ENCODE measurements at regions not wholly inside any gene's neighbourhood (a gene's known extent, or its start where the extent isn't known, plus 50 kb on each side); places are given as distances from the start of the nearest gene placed in this dataset.
"Not testable (repeated sequence)": the region's sequence is repeated elsewhere in the genome, so short reads cannot be mapped to it uniquely, and the experiment has no call there.

DNA sequence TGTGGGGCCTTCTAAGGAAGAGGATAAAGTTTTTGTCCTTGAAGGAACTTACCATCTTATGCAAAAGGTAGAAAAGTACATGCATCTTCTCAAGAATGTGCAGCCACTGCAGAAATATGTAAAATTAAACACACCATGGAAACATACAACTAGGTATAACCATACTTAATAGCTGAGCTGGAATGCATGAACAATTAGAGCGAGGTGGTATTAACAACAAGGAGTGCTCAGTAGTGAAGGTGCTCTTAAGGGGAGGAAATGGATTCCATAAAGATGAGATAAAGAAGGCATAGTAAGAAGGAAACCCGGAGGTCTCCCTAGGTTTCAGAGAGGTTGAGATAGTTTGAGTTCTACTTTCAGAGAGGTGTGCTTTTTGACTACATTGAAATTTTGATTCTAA lies 415.9 kb downstream of the NDFIP2 start:
- no peak for DNase-seq (ENCODE audit: low spot score in 2 of 2)
- no peak overlapping the region for H3K27ac Mint-ChIP-seq
- H3K9me3 Mint-ChIP-seq: peaks cover 0 to 4% of the 10 kb centered on the region in 2 donors
- no peaks in the 10 kb centered on the region for H3K36me3 Mint-ChIP-seq
- ATAC-seq: no peak

DNA sequence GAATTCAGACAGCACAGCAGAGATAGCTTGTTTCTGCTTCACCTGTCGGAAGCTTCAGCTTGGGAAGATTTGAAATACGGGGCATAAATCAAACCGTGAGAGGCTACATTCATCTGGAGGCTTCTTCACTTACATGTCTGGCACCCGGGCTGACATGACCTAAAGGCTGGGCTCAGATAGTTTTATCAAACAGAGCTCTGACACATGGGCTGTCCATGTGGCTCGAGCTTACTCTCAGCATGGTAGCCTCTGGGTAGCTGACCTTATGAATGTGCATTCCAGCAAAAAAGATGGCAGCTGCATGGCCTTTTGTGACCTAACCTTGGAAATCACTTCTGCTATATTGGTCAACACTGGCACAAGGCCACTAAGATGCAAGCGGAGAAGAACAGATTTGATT lies 414.5 kb downstream of the NDFIP2 start:
- Mint-ChIP-seq H3K36me3 (no peaks in the 10 kb centered on the region), H3K27ac (no peak overlapping the region), H3K9me3 (peaks cover 0 to 10% of the 10 kb centered on the region in 2 donors)
- DNase-seq (ENCODE audit: low spot score in 2 of 2): no peak
- ATAC-seq: no peak

DNA sequence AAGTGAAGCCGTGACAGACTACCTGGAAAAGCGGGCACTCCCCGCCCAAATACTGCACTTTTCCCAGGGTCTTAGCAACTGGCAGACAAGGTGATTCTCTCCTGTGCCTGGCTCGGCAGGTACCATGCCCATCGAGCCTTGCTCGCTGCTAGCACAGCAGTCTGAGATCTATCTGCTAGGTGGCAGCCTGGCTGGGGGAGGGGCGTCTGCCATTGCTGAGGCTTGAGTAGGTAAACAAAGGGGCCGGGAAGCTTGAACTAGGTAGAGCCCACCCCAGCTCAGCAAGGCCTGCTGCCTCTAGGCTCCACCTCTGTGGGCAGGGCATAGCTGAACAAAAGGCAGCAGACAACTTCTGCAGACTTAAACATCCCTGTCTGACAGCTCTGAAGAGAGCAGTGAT lies 406.3 kb downstream of the NDFIP2 start:
- ATAC-seq; DNase-seq (ENCODE audit: low spot score in 2 of 2); H3K36me3 Mint-ChIP-seq; H3K27ac Mint-ChIP-seq: not testable (repeated sequence)
- H3K9me3 Mint-ChIP-seq: peaks cover 8 to 12% of the 10 kb centered on the region in 2 donors

DNA sequence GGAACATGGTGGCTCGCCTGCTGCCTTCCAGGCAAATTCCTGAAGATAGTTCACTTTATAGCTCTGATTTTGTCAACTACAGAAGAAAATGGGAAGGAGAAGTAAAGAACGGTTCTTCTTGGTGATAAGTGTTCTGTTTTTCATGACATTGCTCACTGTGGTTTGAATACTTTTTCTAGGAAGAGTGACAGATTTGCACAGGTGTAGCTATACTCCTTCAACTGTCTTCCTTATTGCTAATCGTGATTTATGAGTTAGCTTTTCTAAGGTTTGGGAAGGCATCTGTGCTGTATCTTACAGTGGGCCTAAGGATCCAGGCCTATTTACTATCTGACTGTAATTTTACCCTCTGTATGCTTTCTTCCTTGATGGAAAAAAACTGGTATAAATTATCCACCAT lies 405.6 kb downstream of the NDFIP2 start:
- peaks cover 0 to 5% of the 10 kb centered on the region in 2 donors for H3K36me3 Mint-ChIP-seq
- no peak overlapping the region for H3K27ac Mint-ChIP-seq
- ATAC-seq: no peak
- DNase-seq (ENCODE audit: low spot score in 2 of 2): no peak
- peaks cover 8 to 12% of the 10 kb centered on the region in 2 donors for H3K9me3 Mint-ChIP-seq

DNA sequence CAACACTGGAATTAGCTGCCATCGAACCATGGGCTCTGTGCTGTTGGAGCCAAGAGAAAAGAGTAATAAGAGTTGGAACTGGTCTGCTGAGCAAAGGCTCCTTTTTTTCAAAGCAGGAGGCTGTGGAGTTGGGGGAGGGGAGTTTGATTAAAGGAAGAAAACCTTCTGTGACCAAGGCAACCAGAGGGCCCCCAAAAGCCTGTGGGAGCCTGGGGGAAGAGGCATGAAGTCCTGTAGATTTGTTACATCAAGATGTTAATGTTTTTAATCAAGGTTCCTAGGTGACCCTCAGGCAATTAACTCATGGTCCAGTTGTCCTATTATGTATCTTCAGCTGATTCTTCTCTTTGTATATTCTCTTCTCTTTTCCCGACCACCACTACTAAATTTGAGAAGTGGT lies 403.9 kb downstream of the NDFIP2 start:
- peaks cover 3 to 13% of the 10 kb centered on the region in 2 donors for H3K9me3 Mint-ChIP-seq
- no peak overlapping the region for H3K27ac Mint-ChIP-seq
- peaks cover 0 to 5% of the 10 kb centered on the region in 2 donors for H3K36me3 Mint-ChIP-seq
- DNase-seq (ENCODE audit: low spot score in 2 of 2) (no peak), ATAC-seq (no peak)

DNA sequence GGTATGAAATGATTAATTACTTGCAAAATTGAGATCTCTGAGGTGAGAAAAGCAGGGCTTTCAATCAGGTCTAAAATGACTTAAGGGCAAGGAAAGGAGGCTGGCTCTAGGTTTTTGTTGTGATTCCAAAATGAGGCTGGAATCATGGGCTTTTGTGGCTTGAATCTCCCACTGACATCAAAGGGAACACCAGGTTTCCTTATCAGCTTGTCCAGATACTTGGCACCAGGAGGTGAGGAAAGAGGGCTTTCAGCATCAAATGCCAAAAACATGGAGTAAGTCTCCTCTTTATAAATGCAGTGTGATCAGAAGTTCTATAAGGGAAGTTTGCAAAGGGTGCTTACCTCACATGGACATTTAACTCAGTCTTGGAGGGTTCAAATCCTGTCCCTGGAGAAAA lies 402.3 kb downstream of the NDFIP2 start:
- H3K9me3 Mint-ChIP-seq: peaks cover 0 to 6% of the 10 kb centered on the region in 2 donors
- peaks cover 0 to 3% of the 10 kb centered on the region in 2 donors for H3K36me3 Mint-ChIP-seq
- DNase-seq (ENCODE audit: low spot score in 2 of 2): no peak
- H3K27ac Mint-ChIP-seq: no peak overlapping the region
- ATAC-seq: no peak

DNA sequence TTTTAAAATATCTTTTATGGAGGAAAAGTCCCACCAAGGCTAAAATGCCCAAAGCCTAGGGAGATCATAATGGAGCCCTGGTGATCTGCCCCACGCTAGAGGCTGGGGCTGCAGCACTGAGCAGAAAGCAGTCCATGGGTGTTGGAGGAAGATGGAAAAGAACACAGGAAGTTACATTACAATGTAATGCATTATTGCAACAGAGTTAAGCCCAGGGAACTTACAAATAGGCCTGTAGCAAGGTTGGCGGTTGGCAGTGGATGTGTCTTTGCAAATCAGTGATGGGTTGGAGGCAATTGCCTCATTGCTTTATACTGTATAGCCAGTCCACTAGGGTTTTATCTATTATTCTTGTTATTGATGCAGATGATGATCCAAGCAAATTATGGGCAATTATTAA lies 399.9 kb downstream of the NDFIP2 start:
- DNase-seq (ENCODE audit: low spot score in 2 of 2) (no peak), ATAC-seq (no peak)
- H3K27ac Mint-ChIP-seq: no peak overlapping the region
- H3K36me3 Mint-ChIP-seq: no peaks in the 10 kb centered on the region
- peaks cover 0 to 4% of the 10 kb centered on the region in 2 donors for H3K9me3 Mint-ChIP-seq

DNA sequence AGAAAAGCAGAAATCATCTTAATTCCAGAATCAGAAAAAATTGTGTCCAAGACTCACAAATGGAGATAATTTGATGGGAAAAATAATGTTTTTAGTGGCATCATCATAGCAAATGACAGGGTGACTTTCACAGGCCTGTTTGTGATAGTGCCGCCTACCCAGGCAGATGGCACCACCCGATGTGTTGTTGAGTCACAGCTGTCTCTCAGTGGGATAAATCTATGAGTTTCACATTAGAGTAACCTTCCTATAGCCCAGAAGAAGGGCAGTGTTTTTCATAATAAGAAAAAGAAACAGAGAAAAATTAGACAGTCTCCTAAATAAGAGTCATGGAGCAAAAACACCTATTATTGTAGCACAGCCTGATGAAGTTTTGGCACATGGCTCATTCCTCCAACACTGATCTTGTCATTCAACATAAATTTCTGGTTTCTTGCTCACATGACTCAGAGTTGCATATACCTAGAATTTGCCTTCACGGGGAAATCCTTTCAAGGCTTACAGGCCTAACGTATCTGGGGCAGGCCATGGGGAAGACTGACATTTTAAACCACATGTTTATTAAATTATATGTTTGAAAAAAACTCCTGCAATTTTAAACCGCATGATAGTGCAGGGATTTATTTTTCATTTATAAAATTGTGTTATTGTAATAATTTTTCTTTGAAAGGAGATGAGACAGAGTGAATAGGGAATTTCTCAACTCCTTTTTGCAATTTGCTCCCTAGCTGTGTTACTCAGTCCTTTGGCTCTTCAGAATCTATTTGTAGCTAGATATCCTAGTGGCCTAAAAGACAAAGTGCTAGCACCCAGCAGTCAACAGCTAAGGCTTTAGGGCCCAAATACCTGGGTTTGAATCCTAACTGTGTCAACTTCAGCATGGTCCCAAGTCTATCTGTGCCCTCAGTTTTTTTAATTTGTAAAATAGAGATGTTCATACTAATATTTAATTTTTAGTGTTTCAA lies 393.7 kb downstream of the NDFIP2 start:
- no peaks in the 10 kb centered on the region for H3K36me3 Mint-ChIP-seq
- H3K9me3 Mint-ChIP-seq: no peaks in the 10 kb centered on the region
- ATAC-seq (peak in 1 of 2 donors; percentile 47), DNase-seq (ENCODE audit: low spot score in 2 of 2) (no peak)
- H3K27ac Mint-ChIP-seq: no peak overlapping the region

DNA sequence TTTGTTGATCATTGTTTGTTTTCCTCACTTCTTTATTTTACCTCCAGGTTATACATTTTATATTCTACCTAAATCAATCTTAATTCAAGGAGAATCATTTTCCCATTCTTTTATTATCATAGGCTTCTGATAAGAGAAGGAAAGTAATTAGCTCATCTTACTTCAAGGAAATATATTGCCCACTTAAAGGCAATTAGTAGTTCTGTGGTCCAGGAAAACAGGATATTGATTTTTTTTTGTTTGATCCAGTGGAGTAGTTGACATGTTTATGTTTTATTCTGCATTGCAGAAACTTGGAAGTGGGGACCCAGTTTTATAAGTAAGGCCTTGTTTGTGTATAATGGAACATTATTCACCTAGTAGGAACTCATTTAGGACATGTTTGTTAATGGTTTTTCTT lies 390.6 kb downstream of the NDFIP2 start:
- no peaks in the 10 kb centered on the region for H3K9me3 Mint-ChIP-seq
- no peak for ATAC-seq
- H3K36me3 Mint-ChIP-seq: no peaks in the 10 kb centered on the region
- H3K27ac Mint-ChIP-seq: no peak overlapping the region
- DNase-seq (ENCODE audit: low spot score in 2 of 2): no peak

DNA sequence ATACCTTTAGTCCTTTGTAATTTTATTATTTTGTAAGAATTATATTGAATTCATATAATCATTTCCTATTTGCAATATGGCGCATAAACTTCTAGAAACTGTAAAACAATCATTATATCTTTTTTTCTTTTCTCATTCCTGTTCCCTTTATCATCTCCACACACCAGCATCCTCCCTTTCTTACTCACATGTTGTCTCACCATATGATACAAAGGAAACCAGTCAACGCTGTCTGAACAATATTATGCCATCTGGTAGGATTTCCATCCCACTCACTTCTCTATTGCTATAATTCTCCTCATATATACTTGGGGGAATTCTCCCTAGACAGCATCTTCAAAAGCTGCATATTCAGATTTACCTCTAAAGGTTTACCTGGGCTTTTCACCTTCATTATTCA lies 389.8 kb downstream of the NDFIP2 start:
- no peak overlapping the region for H3K27ac Mint-ChIP-seq

DNA sequence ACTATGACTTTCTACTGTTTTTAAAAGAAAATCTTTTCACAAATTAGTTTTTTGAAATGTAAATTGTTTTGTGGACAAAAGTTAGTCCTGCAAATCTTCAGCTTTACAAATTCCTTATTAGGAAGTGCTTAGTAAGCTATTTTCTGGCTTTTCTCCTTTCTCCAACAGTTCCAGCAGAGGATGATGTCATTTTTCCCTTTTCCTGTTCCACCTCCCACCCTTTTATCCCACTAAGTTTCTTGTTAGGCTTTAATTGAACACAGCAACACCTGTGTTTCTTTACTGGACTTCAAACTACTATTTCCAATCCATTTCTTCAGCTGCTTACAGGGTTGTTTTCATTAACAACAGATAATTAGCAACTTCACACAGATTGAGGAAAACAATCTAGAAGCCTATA lies 389.2 kb downstream of the NDFIP2 start:
- DNase-seq (ENCODE audit: low spot score in 2 of 2) (no peak), ATAC-seq (no peak)

More for the DNA sequence above, 389.8 kb downstream of the NDFIP2 start:
- Mint-ChIP-seq H3K36me3 (no peaks in the 10 kb centered on the region), H3K9me3 (no peaks in the 10 kb centered on the region)
- DNase-seq (ENCODE audit: low spot score in 2 of 2): no peak
- no peak for ATAC-seq

DNA sequence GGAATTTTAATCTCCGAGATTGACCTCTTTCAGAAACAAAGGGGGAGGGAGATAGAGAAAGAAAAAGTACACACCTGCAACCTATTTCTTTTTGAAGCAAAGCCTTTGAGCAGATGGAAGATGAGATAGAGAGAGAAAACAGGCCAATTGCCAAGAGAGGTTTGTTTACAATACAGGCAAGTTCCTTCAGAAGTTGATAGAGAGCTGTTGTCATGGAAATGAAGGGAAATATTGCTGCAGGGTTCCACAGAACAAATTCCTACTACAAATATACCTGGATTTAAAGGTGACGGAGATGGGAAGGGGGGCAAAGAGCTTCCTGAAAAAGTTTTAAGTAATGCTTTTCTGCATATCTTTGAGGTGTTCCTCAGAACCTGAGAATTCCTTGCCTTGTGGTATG lies 388.4 kb downstream of the NDFIP2 start:
- ATAC-seq (no peak), DNase-seq (ENCODE audit: low spot score in 2 of 2) (no peak)
- no peak overlapping the region for H3K27ac Mint-ChIP-seq
- H3K36me3 Mint-ChIP-seq: no peaks in the 10 kb centered on the region
- no peaks in the 10 kb centered on the region for H3K9me3 Mint-ChIP-seq

More for the DNA sequence above, 389.2 kb downstream of the NDFIP2 start:
- H3K27ac Mint-ChIP-seq: no peak overlapping the region
- H3K36me3 Mint-ChIP-seq: no peaks in the 10 kb centered on the region
- H3K9me3 Mint-ChIP-seq: no peaks in the 10 kb centered on the region

DNA sequence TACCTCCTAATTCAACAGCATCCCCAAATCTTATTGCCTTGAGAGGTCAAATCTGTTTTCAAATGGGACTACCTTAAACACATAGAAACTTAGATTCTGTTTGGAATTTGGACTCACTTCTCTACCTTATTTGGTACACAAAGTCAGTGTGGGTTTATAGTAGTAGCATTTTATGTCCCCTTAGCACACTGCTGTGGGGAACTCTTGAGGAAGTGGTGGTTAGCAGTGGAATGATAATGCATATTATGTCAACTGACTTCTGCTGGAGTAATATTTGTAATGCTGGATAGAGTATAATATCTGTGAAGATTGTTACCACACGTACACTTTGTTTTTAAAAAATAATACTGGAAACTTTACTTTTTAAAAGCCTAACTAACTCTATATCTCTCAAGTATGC lies 386.3 kb downstream of the NDFIP2 start:
- DNase-seq (ENCODE audit: low spot score in 2 of 2) (no peak), ATAC-seq (no peak)
- Mint-ChIP-seq H3K27ac (no peak overlapping the region), H3K36me3 (no peaks in the 10 kb centered on the region), H3K9me3 (no peaks in the 10 kb centered on the region)

DNA sequence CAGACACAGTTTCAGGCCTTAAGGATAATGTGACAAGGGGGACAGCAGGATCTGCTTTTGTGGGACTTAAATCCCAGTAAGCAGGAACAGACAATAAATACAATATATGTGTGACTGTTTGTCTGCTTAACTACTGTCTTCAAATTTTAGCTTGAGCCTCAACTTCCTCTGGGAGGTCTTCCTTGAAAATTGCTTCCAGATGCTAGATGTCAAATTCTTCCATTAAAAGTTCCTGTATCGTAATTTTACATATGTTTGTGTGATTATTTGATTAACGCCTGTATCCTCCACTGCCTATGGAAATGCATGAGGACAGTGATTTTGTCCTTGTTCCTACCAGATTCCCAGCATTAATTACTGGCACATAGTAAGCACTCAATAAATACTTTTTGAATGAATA lies 385.5 kb downstream of the NDFIP2 start:
- Mint-ChIP-seq H3K36me3 (no peaks in the 10 kb centered on the region), H3K9me3 (no peaks in the 10 kb centered on the region), H3K27ac (no peak overlapping the region)
- DNase-seq (ENCODE audit: low spot score in 2 of 2) (no peak), ATAC-seq (no peak)

DNA sequence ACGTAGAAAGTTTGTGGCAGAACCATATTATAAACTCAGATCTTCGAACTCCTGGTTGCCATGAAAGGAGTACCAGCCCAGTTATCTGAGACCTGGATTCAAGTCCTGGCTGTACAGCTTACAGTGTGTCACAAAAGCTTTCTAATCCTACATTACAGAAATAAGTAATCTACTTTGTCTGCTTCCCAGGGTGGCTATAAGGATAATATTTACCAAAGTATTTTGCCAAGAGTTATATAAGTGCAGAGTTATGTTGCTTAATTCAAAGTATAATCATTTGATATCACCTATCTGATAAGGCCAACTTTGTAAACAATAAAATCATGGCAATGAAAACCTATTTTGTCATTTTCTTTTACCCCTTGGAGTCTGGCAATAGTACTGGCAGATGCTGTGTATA lies 381.6 kb downstream of the NDFIP2 start:
- Mint-ChIP-seq H3K36me3 (no peaks in the 10 kb centered on the region), H3K9me3 (no peaks in the 10 kb centered on the region), H3K27ac (no peak overlapping the region)
- no peak for DNase-seq (ENCODE audit: low spot score in 2 of 2)
- no peak for ATAC-seq

DNA sequence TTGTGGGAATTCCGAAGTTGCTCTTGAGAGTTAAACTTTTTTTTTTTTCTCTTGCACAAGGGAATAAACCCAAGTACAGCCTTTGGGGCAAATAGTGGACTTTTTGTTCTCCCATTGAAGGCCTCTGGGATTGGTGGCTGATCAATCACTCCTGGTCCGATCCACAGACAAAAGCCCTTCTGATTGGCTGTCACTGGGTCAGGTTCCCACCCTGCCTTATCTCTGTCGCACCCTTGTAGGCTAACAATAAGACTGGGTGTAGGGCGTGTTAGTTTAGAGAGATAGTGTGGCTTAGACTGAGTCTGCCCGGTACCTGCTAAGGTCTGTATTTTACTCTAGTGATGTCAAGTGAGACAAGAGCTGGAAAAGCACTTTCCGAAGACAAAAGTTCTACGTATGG lies 380.8 kb downstream of the NDFIP2 start:
- no peak for ATAC-seq
- no peak overlapping the region for H3K27ac Mint-ChIP-seq
- DNase-seq (ENCODE audit: low spot score in 2 of 2): no peak
- H3K36me3 Mint-ChIP-seq: no peaks in the 10 kb centered on the region
- no peaks in the 10 kb centered on the region for H3K9me3 Mint-ChIP-seq

DNA sequence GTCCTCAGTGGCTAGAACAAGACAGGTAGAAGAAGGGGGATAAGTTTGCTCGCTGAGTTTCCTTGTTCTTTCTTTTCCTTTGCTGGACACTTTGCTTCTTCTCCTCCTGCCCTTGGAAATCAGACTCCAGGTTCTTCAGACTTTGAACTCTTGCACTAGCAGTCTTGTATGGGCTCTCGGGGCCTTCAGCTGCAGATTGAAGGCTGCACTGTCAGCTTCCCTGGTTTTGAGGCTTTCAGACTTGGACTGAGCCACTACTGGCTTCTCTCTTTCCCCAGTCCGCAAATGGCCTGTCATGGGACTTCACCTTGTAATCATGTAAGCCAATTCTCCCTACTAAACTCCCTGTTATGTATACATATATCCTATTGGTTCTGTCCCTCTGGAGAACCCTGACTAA lies 379.8 kb downstream of the NDFIP2 start:
- Mint-ChIP-seq H3K27ac (no peak overlapping the region), H3K36me3 (no peaks in the 10 kb centered on the region), H3K9me3 (no peaks in the 10 kb centered on the region)
- DNase-seq (ENCODE audit: low spot score in 2 of 2) (no peak), ATAC-seq (no peak)

DNA sequence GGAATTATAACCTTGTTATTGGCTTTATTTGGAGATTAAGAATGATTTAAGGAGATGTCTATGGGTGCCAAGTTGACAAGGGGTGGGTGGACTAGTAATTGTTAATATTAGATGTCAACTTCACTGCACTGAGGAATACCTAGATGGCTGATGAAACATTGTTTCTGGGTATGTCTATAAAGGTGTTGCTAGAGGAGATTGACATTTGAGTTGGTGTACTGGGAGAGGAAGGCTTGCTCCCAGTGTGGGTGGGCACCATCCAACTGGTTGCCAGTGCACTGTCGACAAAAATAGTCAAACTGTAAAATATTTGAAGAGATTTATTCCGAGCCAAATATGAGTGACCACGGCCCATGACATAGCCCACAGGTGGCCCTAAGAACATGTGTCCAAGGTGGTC lies 378.8 kb downstream of the NDFIP2 start:
- no peak overlapping the region for H3K27ac Mint-ChIP-seq

More for the DNA sequence above, 378.8 kb downstream of the NDFIP2 start:
- no peaks in the 10 kb centered on the region for H3K36me3 Mint-ChIP-seq
- H3K9me3 Mint-ChIP-seq: peaks cover 0 to 7% of the 10 kb centered on the region in 2 donors
- ATAC-seq: no peak
- no peak for DNase-seq (ENCODE audit: low spot score in 2 of 2)

All from activated naive CD4-positive, alpha-beta T cell treated with anti-CD3 and anti-CD28 coated beads, Interleukin-2, amount 50 U/mL, for 72 hours (primary cell).